Stomach (tissue), 4 donors: ENCODE measurements at regions not wholly inside any gene's neighbourhood (a gene's known extent, or its start where the extent isn't known, plus 50 kb on each side); places are given as distances from the start of the nearest gene placed in this dataset.

ENCODE experiments used
- POLR2AphosphoS5 ChIP-seq, 3 donors: sonication (generic); formaldehyde crosslinking; IDR thresholded peaks; one replicate each; pipeline ENCODE4 v1.6.1; 2016; ENCODE audit warnings: antibody characterized with exemption in 3 of 3
- TF ChIP-seq, protein P1 (sequence below), 7 experiments: fragments of 450-650 bp in 4 of 7; fragments of 200-600 bp in 3 of 7; sonication (generic) in 3 of 7; IDR thresholded peaks; one replicate each; pipeline ENCODE4 v1.5.1; 2016 to 2019; ENCODE audit warnings: antibody characterized with exemption in 7 of 7, control low read depth in 2 of 7, mild to moderate bottlenecking in 1 of 7

DNA sequence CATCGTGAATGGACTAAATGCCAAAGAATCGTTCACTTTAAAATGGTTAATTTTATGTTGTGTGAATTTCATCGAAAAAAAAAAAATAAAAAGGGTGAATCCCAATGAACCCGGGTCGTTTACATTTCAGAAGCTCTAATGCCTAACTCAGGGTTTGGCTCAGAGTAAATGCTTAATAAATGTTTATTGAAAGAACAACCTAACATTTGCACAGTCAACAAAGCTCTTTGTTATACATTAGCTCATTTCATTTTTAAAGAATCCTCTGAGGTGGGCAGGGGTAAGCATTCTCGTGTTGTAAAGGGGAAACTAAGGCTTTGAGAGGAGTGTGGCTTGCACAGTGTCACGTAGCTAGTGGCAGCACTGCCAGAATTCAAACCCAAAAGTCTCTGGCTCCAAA is 109.5 kb downstream of the RPLP1 start:
- TF ChIP-seq POLR2AphosphoS5 (IDR thresholded peaks at IDR 0.05), result no peak
- TF ChIP-seq, protein P1, sequence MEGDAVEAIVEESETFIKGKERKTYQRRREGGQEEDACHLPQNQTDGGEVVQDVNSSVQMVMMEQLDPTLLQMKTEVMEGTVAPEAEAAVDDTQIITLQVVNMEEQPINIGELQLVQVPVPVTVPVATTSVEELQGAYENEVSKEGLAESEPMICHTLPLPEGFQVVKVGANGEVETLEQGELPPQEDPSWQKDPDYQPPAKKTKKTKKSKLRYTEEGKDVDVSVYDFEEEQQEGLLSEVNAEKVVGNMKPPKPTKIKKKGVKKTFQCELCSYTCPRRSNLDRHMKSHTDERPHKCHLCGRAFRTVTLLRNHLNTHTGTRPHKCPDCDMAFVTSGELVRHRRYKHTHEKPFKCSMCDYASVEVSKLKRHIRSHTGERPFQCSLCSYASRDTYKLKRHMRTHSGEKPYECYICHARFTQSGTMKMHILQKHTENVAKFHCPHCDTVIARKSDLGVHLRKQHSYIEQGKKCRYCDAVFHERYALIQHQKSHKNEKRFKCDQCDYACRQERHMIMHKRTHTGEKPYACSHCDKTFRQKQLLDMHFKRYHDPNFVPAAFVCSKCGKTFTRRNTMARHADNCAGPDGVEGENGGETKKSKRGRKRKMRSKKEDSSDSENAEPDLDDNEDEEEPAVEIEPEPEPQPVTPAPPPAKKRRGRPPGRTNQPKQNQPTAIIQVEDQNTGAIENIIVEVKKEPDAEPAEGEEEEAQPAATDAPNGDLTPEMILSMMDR (IDR thresholded peaks at IDR 0.05), result no peak
